Small intestine (tissue), 7 donors: ENCODE measurements at regions not wholly inside any gene's neighbourhood (a gene's known extent, or its start where the extent isn't known, plus 50 kb on each side); places are given as distances from the start of the nearest gene placed in this dataset.

Experiments
- DNase-seq, 2 donors: peaks; one replicate each; pipeline versions ENCODE4 v3.0.0 to v3.0.0-alpha.2; 2013
- FAIRE-seq: peaks from 2 replicates; lab custom pipeline; 2012; peaks lifted over from hg19 to GRCh38; lab: Jason Lieb, UNC
- H3K27ac ChIP-seq, 3 donors: one replicate each; pipeline ENCODE4 v1.5.1; 2013; ENCODE audit warnings: low read length in 2 of 3, mild to moderate bottlenecking in 2 of 3, control low read depth in 1 of 3, inconsistent platforms in 1 of 3, low read depth in 1 of 3, moderate library complexity in 1 of 3
- H3K27me3 ChIP-seq, 3 donors: one replicate each; pipeline ENCODE4 v1.6.1; 2013; ENCODE audit warnings: low read length in 3 of 3, inconsistent platforms in 1 of 3; ENCODE audit not compliant: control insufficient read depth in 3 of 3, insufficient read depth in 3 of 3
- H3K36me3 ChIP-seq, 3 donors: one replicate each; pipeline ENCODE4 v1.6.1; 2013; ENCODE audit warnings: low read length in 3 of 3, inconsistent platforms in 1 of 3, low read depth in 1 of 3, mild to moderate bottlenecking in 1 of 3, moderate library complexity in 1 of 3; ENCODE audit not compliant: control insufficient read depth in 3 of 3, insufficient read depth in 2 of 3
- H3K4me1 ChIP-seq, 3 donors: one replicate each; pipeline ENCODE4 v1.6.1; 2013; ENCODE audit warnings: low read length in 2 of 3, inconsistent platforms in 1 of 3, low read depth in 1 of 3, mild to moderate bottlenecking in 1 of 3, moderate library complexity in 1 of 3; ENCODE audit not compliant: control insufficient read depth in 3 of 3, insufficient read depth in 2 of 3
- H3K4me3 ChIP-seq, 3 donors: one replicate each; pipeline ENCODE4 v1.5.1; 2013; ENCODE audit warnings: low read length in 3 of 3, control low read depth in 1 of 3, inconsistent platforms in 1 of 3, low read depth in 1 of 3, mild to moderate bottlenecking in 1 of 3, moderate library complexity in 1 of 3
- H3K9me3 ChIP-seq, 2 donors: one replicate each; pipeline ENCODE4 v1.6.1; 2013; ENCODE audit warnings: low read depth in 1 of 2, low read length in 1 of 2; ENCODE audit not compliant: control insufficient read depth in 2 of 2, insufficient read depth in 1 of 2
- WGBS, 3 donors: extraction: QIAGEN DNeasy Blood & Tissue Kit; methylation state at CpG; one replicate each; pipeline ENCODE4 v1.1.7; 2013; 5-methylcytosine and 5-hydroxymethylcytosine counted together
- donor health status: healthy with polysubstance abuse.
- donor health status: control.
- donor health status: control.
- donor health status: Bipolar disorder and iron deficiency.
- donor health status: healthy.

GRCh38 chr15:66615846-66616245 is 50.0 kb upstream of the LCTL start:
- Histone ChIP-seq H3K9me3 (no peaks in the 10 kb centered on the region), H3K27me3 (no peaks in the 10 kb centered on the region), H3K4me3 (no peak overlapping the region), H3K27ac (no peak overlapping the region), H3K4me1 (peaks cover 0 to 26% (median 0%) of the 10 kb centered on the region in 3 donors), H3K36me3 (no peaks in the 10 kb centered on the region)
- no peak for DNase-seq
- FAIRE-seq, result no peak
- WGBS, 3 donors, result 82 to 90% (median 84%) methylated on average over 1 of the region's 1 CpG

GRCh38 chr15:66617137-66618090 is 51.6 kb upstream of the LCTL start:
- Histone ChIP-seq H3K9me3 (no peaks in the 10 kb centered on the region), H3K27me3 (no peaks in the 10 kb centered on the region), H3K4me3 (no peak overlapping the region), H3K4me1 (peaks cover 0 to 39% (median 0%) of the 10 kb centered on the region in 3 donors), H3K36me3 (no peaks in the 10 kb centered on the region), H3K27ac (peak overlapping the region in 2 of 3 donors; percentile 13 to 16)
- DNase-seq (peak in 1 of 2 donors; percentile 40), FAIRE-seq (no peak)
- WGBS, 3 donors, result 51 to 79% (median 65%) methylated on average over 15 of the region's 15 CpGs

- H3K9me3 ChIP-seq, result no peaks in the 10 kb centered on the region
- FAIRE-seq (no peak), DNase-seq (peak; percentile 71 to 83)
- H3K4me1 ChIP-seq, result peaks cover 0 to 48% (median 0%) of the 10 kb centered on the region in 3 donors
- H3K4me3 ChIP-seq, result no peak overlapping the region
- WGBS, 3 donors, result 29 to 39% (median 29%) methylated on average over 17 of the region's 17 CpGs
- H3K27me3 ChIP-seq, result no peaks in the 10 kb centered on the region
- H3K27ac ChIP-seq, result no peak overlapping the region
- no peaks in the 10 kb centered on the region for H3K36me3 ChIP-seq
Observed at GRCh38 chr15:66619152-66619903, 53.5 kb upstream of the LCTL start.

- H3K9me3 ChIP-seq, result no peaks in the 10 kb centered on the region
- no peaks in the 10 kb centered on the region for H3K27me3 ChIP-seq
- no peak overlapping the region for H3K27ac ChIP-seq
- no peaks in the 10 kb centered on the region for H3K36me3 ChIP-seq
- H3K4me3 ChIP-seq, result no peak overlapping the region
- 87 to 93% (median 89%) methylated on average over 3 of the region's 3 CpGs for WGBS, 3 donors
- DNase-seq (no peak), FAIRE-seq (no peak)
- peaks cover 0 to 40% (median 0%) of the 10 kb centered on the region in 3 donors for H3K4me1 ChIP-seq
Observed at GRCh38 chr15:66620341-66620740, 54.5 kb upstream of the LCTL start.

- FAIRE-seq (no peak), DNase-seq (no peak)
- no peaks in the 10 kb centered on the region for H3K36me3 ChIP-seq
- H3K4me3 ChIP-seq, result no peak overlapping the region
- WGBS, 3 donors, result 83 to 87% (median 84%) methylated on average over 6 of the region's 6 CpGs
- H3K27ac ChIP-seq, result no peak overlapping the region
- no peaks in the 10 kb centered on the region for H3K9me3 ChIP-seq
- peaks cover 0 to 40% (median 0%) of the 10 kb centered on the region in 3 donors for H3K4me1 ChIP-seq
- no peaks in the 10 kb centered on the region for H3K27me3 ChIP-seq
Observed at GRCh38 chr15:66620744-66621344, 55.0 kb upstream of the LCTL start.

- peak overlapping the region in 1 of 3 donors; percentile 24 for H3K4me3 ChIP-seq
- DNase-seq (peak in 1 of 2 donors; percentile 51), FAIRE-seq (no peak)
- H3K36me3 ChIP-seq, result no peaks in the 10 kb centered on the region
- no peak overlapping the region for H3K27ac ChIP-seq
- H3K9me3 ChIP-seq, result no peaks in the 10 kb centered on the region
- H3K4me1 ChIP-seq, result peaks cover 0 to 40% (median 0%) of the 10 kb centered on the region in 3 donors
- H3K27me3 ChIP-seq, result no peaks in the 10 kb centered on the region
- 31 to 38% (median 38%) methylated on average over 44 to 75 of the region's 75 CpGs for WGBS, 3 donors
Observed at GRCh38 chr15:66621491-66622467, 56.0 kb upstream of the LCTL start.

GRCh38 chr15:66622591-66623022 is 56.8 kb upstream of the LCTL start:
- H3K4me3 ChIP-seq, result no peak overlapping the region
- 11 to 38% (median 33%) methylated on average over 5 of the region's 5 CpGs for WGBS, 3 donors
- H3K4me1 ChIP-seq, result peaks cover 0 to 38% (median 0%) of the 10 kb centered on the region in 3 donors
- FAIRE-seq (no peak), DNase-seq (peak; percentile 64 to 69)
- no peaks in the 10 kb centered on the region for H3K36me3 ChIP-seq
- H3K27ac ChIP-seq, result peak overlapping the region in 1 of 3 donors; percentile 52
- H3K9me3 ChIP-seq, result no peaks in the 10 kb centered on the region
- H3K27me3 ChIP-seq, result no peaks in the 10 kb centered on the region
